ENCODE measurements at regions not wholly inside any gene's neighbourhood (a gene's known extent, or its start where the extent isn't known, plus 50 kb on each side); places are given as distances from the start of the nearest gene placed in this dataset.

DNA sequence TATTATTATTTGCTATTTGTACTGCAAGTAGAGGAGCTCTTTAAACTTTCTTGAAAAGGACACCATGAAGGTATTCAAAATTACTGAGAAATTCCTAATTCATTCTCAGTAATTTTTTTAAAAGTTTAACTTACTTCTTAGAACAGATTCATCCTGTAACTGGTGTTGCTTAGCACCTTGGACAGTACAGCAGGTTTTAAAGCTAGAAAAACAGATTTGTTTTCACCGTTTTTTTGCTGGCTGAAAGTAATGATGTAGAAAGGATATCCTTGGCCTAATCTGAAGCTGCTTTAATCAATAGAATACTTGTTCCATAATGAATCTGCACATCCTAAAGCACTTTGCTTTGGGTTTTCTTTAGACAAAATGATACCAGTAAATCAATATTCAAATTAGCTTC is 142.5 kb upstream of the TRAM1L1 start:
- TF ChIP-seq POLR2AphosphoS5 (IDR thresholded peaks at IDR 0.05; ENCODE audit: low read depth, low read length) (no peak), TAF1 (IDR thresholded peaks at IDR 0.05; ENCODE audit: borderline replicate concordance, low read depth, low read length) (no peak), POLR2A (IDR thresholded peaks at IDR 0.05; ENCODE audit: low read depth, low read length) (no peak)
